GM19351 (cell line): ENCODE measurements at regions not wholly inside any gene's neighbourhood (a gene's known extent, or its start where the extent isn't known, plus 50 kb on each side); places are given as distances from the start of the nearest gene placed in this dataset.
A peak's percentile ranks its signal among the peaks of the same experiment; 100 is the strongest.
"Not testable (repeated sequence)": the region's sequence is repeated elsewhere in the genome, so short reads cannot be mapped to it uniquely, and the experiment has no call there.

ENCODE experiments used
- ATAC-seq: cut with Tn5 transposase; IDR thresholded peaks from one replicate; pipeline ENCODE4 v1.9.1; 2021; ENCODE audit warnings: mild to moderate bottlenecking, moderate library complexity; ENCODE audit not compliant: unreplicated experiment

DNA sequence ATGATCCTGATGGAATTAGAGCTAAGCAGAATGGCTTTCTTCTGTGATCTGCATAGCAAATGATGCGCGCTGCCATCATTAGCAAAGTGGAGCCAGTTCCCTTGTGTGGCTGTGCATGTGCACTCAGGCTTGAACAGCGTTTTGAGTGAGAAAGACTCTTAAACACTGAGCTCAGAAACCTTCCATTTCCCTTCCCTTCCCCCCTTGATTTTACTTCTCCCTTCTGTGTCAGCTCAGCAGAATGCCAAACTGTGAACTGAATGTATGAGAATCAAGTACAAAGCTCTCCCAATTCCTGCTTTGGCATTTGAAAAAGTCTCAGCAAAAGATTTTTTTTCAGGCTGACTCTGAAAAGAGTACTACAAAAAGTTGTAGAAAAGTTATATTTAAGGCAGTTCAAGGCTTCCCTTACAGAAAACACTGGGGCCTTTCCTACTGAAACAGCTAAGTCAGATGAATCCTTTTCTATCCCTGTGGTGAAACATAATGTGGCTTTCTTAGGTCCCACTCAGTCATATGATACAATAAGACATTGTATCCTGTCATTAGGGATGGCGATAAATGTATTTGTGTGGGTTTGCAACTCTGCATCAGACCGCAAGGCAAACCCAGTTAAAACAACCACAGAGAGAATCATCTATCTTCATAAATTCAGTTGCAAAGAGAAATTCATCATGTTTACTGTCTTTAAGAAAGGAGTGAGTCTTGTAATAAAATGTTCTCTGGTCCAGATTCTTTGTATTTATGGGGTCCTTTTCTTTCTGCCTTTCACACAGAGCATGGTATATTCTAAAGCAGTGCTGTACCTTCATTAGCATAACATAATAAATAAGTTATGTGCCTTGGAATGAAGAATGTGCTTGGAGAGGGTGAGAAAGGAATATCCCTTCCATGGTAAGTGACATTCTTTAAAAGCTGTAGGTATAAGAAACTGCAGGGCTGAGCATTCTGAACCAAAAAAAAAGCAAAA is 222.6 kb downstream of the CAAP1 start:
- peak; percentile 87 for ATAC-seq

DNA sequence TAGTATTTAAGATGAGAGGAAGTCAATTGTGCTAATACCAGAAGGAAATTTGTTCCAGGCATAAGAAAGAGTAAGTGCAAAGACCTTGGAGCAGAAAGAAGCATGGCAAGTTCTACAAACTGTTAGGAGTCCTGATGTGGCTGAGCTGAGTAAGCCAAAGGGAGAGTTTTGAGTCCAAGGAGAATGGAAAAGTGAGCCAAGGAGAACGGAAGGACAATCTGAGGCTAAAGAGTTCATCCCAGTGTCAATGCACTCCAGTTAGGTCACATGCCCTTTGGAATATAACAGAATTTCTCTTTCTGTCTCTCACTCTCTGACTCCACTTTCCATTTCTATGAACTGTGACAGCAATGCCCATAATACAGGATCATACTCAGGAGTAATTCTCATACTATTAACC is 224.7 kb downstream of the CAAP1 start:
- ATAC-seq: no peak

DNA sequence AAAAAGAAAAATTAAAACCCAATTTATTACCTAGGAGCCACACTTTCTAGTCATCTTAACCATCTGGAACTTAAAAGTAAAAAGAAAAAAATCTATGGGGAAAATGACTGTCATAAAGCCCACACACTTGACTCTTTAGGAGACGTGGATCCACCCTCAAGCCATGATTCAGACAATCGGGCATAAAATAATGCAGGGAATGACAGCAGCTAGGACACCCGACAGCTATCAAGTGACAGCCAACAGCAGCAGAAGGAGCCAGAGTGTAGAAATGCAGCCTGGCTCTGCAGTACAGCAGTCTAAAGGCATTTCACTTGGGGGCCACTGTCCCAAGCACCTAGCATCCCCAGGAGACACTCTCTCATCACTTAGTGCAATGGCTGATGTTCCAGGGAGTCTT is 226.9 kb downstream of the CAAP1 start:
- ATAC-seq: no peak

DNA sequence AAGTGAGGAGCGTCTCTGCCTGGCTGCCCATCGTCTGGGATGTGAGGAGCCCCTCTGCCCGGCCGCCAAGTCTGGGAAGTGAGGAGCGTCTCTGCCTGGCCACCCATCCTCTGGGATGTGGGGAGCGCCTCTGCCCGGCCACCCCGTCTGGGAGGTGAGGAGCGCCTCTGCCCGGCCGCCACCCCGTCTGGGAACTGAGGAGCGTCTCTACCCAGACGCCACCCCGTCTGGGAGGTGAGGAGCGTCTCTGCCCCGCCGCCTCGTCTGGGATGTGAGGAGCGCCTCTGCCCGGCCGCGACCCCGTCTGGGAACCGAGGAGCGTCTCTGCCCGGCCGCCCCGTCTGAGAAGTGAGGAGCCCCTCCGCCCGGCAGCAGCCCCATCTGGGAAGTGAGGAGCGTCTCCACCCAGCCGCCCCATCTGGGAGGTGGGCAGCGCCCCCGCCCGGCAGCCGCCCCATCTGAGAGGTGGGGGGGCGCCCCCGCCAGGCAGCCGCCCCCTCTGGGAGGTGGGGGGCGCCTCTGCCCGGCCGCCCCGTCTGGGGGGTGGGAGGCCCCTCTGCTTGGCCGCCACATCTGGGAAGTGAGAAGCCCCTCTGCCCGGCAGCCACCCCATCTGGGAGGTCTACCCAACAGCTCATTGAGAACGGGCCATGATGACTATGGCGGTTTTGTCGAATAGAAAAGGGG is 228.4 kb downstream of the CAAP1 start:
- ATAC-seq: not testable (repeated sequence)

DNA sequence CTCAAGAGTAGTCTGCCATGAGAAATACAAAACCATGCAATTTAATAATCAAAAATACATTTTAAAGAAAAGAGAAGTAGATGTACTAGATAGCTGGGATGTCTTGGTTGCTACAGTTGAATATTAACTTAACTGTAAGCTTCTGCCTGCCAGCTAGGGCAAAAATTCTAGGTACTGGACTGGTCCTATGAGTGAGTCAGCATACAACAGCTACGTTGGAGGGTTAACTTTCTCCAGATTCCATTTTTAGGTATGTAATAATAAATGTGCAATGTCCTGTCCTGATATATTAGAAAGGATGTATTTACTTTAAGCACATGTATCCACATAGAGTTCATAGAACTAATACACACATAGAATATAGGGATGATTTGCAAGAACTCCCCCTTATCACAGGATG is 230.1 kb downstream of the CAAP1 start:
- no peak for ATAC-seq

DNA sequence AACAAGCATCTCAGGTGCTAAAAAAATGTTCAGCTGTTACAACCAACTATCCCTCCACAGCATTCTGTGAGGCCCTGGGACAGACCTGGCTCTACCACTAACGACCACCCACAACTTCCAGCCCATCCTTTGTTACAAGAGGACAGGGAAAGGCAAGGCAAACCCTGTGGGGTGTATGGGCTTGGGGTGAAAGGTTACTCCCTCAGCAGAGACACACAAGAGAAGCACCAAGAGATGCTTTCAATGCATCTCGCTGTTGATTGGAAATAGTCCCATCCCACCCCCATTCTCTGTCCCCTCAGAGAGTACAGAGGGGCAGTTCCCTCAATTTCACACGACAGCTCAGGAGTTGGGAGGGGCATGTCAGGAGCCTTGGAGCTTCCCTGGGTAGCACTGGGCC is 234.1 kb downstream of the CAAP1 start:
- ATAC-seq: no peak

DNA sequence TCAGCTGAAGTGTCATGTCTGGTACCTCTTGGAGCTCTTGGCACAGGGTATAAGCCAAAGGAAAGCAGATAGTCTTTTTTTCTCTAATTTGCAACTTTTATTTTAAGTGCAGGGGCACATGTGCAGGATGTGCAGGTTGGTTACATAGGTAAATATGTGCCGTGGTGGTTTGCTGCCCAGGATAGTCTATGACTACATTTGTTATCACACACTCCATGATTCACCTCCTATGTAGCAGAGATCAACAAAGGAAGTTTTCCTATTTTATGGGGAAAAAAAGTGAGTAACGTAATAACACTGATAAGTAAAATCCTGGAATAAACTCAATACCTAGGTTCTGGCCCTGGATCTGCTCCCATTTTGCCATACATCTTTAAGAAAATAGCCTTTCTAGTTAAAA is 234.6 kb downstream of the CAAP1 start:
- no peak for ATAC-seq

DNA sequence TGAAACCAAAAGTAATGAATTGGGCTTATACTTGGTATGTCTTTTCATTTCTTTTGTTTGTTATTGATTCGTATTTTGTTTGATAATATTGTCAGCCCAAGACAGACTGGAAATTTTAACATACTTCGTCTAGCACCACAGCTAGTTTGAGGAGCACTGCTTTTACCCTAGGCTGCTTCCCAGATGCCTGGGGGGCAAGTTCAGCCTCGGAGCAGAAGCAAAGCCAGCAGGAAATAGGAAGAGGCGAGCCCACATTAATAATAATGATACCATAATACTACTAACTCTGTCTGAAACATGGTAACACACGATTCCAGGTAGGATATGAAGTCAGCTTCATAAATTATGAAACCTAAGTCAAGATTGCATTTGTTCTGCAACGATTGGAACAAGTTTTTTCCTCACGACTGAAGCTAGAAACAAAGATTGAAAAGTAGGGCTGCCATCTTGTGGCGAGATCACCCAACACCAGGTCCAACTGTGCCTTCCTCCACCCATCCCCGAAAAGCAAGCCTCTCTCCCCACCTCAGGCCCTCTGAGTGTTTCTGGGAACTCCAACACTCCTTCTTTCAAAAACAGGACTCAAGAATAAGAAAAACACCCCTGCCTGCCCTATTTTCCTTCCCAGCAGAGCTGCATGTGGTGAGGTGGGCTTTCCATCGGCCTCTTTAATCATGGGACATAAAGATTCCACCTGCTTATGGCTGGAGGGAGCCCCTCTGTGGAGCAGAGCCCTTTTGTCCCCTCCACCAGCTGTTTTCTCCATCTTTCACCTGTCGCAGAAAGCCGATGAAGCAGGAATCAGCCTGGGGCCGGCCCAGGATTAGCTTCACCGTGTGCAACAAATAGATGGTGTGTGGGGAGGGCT is 236.4 kb downstream of the CAAP1 start:
- peak; percentile 75 for ATAC-seq

DNA sequence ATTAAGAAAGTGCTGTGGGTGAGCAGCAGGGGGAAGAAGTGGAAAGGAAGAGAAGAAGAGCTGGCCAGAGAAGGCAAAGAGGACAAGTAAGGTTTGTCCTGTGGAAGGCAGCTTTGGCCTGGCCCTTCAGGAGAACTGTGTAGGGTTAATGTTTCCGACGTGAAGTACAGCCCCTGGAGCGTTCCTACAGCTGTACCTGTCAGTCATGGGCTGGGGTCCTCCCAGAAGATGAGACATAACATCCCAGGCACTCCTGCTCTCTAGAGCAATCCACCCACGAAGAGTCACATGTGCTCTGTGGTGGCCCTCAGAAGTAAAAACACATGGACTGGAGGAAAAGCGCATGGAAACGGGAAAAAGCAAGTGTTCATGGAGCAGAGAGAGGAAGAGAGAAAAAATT is 237.4 kb downstream of the CAAP1 start:
- no peak for ATAC-seq

DNA sequence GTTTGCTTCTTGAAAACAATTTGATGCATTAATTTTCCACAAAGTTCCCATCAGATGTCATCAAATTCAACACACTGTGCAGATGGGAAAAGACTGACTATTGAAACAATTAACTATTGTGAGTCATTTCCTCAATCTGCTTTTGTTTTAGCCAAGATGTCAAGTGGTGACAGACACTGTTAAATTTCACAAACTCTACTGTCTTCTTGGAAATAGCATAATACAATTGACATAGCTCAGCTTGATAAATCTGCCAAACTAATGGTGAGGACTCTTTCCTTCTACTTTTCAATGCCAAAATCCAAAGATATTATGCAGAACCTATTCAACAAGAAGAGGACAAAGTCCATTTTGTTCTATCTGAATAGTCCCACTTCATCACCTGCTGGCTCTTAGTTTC is 242.3 kb downstream of the CAAP1 start:
- no peak for ATAC-seq

DNA sequence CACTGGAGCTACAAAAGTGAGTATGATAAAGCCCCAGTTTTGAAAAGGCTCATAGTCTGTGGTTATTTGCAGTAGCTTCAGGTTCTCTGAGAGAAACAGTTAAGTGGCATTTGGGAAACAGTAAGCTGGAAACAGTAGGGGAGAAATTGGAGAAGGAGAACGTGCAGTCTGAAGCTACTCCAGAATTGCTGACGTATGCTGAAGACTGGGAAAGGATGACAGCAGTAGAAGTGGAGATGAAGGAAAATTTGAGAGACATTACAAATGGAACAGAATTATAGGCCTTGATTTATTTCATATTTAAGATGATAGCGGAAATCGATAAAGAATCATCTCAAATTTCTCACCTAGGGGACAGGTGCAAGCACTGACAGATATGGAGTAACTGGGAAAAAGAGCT is 248.8 kb downstream of the CAAP1 start:
- no peak for ATAC-seq

DNA sequence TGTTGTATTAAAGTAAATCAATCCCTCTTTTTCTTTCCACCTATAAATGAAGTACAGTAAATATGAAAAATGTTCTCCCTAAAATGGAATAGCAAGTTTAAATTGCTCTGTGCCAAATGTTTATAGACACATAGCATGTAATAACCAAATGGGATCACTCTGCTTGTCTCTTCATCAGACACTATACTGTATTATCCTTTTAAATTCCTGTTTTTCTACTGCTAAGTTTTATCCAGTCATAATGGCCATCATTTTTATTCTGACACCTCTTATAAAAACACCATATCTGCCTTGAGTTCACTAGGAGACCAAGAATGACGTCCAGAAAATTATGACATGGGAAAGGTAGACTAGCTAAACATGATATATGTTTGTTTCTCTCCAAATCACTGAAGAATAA is 252.8 kb downstream of the CAAP1 start:
- ATAC-seq: no peak

DNA sequence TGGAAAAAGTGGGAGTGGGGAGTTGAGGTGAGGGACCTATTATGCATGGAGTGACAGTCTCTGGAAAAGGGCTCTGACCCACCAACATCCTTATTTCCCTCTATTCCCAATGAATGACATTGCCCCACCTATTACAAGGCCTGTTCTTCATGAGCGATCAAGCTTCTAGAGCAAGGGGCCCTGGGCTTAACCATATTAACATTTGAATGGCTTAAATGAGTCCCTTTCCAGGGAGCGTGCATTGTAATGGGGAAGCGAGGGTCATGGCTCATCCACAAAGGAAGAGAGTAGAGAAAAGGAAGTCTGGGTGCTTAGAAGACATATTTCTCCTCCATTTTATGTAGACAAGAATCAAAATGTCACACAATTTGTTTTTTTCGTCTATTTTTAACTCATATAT is 255.5 kb downstream of the CAAP1 start:
- ATAC-seq: no peak

DNA sequence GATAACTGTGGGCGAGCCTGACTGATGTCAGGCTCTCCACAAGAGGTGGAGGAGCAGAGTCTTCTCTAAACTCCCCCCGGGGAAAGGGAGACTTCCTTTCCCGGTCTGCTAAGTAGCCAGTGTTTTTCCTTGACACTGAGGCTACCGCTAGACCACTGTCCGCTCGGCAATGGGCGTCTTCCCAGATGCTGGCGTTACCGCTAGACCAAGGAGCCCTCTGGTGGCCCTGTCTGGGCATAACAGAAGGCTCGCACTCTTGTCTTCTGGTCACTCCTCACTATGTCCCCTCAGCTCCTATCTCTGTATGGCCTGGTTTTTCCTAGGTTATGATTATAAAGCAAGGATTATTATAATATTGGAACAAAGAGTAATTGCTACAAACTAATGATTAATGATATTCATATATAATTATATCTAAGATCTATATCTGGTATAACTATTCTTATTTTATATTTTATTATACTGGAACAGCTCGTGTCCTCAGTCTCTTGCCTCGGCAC is 278.7 kb downstream of the CAAP1 start:
- ATAC-seq: not testable (repeated sequence)

DNA sequence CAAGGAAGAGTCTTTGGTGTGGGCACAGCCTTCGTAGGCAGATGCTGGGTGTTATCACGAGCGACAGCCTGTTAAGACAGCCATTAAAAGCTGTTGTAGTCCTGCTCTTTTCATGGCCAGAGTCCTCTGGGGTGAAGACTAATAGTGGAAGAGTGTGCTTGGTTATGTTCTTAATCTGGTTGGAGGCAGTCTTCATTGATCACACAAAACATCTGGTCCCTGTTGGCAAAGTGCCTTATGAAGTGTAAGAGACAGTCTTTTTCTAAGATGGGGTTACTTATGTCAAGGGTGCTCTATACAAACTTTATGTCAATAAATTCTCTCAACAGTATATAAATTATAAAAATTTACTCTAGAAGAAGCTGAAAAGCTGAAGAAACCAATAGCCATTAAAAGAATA is 280.4 kb downstream of the CAAP1 start:
- ATAC-seq: no peak

DNA sequence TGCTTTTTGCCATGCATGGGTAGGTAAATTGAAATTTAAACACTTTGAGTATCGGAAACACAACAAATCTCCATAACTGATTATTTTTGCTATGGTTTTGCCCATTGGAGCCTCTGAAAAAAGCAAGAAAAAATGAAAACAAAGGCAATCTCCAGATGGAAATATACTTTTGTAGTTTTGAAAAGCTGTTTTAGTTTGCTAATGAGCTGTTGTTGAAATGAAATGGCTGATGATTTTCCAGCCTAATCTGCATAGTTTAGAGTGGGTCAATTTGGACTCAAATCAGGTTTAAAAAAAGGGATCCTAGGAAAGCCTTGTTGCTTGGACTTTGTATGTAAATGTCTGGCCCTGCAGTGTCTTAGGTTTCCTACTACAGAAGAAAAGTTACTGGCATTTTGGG is 285.8 kb downstream of the CAAP1 start:
- ATAC-seq: no peak

DNA sequence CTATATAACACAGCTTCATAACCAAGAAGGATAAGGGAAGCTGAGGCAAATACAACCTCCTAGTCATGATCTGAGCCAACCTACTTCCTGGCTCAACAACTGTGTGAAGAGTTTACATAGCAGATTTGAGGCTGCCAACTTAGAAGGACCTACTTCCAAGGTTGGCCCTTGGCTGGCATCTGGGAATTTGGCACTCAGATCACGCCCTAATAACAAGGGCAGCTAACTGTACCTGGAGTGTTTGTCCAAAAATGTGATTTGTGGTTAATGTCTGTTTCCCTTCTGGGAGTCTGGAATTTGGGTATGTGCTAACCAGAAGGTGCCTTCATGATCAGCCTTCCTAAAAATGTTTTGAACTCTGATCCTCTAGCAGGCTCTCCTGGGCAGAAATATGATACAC is 287.2 kb downstream of the CAAP1 start:
- ATAC-seq: no peak

DNA sequence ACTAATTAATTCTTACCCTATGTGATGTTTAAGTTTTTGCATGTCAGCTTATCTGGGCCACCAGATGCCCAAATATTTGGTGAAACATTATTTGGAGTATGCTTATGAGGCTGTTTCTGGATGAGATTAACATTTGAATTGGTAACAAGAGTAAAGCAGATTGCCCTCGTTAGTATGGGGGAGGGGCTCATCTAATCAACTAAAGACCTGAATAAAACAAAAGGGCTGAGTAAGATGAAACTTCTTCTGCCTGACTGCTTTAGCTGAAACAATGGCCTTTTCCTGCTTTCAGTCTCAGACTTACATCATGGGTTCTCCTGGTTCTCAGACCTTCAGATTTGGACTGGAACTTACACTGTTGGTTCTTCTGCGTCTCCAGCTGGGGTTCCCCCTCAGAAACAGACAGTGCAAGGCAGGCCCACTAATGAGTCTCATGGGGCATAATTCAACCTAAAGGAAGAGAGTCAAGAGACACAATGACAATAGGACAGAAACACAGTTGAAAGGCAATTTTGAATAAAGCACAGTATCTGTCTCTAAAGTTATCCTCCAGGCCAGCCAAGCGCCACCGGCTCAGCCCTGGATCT is 288.4 kb downstream of the CAAP1 start:
- no peak for ATAC-seq

DNA sequence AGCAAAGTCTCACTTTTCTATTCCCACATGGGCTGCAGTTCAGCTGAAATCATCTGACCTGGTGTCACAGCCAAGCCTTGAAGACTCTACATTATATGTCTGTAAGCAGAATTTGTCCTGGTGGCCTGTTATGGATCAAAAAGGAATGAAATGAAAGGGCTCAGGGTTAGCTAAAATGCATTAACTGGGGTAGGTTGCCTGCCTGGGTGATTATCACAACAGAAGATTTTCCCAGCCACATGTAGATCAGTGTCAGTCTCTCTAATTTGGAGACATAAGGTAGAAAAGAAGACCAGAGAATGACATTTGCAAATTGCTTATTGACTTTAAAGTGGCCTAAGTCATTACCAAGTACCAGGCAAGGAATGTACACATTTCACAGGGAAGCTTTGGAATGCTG is 289.0 kb downstream of the CAAP1 start:
- ATAC-seq: no peak

DNA sequence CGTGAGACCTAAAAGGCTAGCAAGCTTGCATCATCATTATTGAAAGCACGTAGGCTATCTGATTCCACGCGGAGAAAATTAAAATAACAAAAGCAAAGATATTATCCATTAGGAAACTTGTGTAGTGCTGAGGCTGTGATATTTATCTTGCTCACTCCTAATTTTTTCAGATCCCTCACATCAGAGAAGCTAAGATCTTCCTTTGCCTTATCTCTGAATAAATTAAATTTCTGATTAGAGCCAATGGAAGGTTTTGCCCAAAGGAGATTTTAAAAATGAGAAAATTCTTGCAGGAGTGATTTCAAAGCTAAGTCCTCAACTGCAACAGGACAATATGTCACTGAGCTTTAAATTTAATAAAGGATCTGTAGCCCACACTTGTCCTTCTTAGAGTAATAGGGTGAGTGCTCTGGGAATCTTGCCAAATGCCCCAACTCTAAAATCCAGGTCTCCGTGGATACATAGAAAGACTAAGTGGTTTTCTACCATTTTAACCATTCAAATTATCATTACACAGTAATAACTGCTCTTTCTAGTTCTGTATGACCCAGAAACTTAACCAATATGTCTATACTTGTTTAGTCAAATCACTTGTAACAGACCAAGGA is 295.0 kb downstream of the CAAP1 start:
- ATAC-seq: no peak
